Fibroblast of lung (primary cell): ENCODE measurements at regions not wholly inside any gene's neighbourhood (a gene's known extent, or its start where the extent isn't known, plus 50 kb on each side); places are given as distances from the start of the nearest gene placed in this dataset.

Source experiments
- EZH2 ChIP-seq: IDR thresholded peaks from 2 replicates; pipeline ENCODE4 v1.5.1; 2012; ENCODE audit warnings: low read length, control low read depth, mild to moderate bottlenecking; ENCODE audit errors: missing control alignments
- TF ChIP-seq, protein P1 (sequence below), 2 donors: IDR thresholded peaks in 1 of 2; conservative IDR thresholded peaks in 1 of 2; 1 replicate in 1 of 2; 2 replicates in 1 of 2; pipeline ENCODE4 v1.5.1; 2011 to 2012; ENCODE audit warnings: low read length in 2 of 2, control low read depth in 1 of 2, inconsistent platforms in 1 of 2, low read depth in 1 of 2, mild to moderate bottlenecking in 1 of 2

DNA sequence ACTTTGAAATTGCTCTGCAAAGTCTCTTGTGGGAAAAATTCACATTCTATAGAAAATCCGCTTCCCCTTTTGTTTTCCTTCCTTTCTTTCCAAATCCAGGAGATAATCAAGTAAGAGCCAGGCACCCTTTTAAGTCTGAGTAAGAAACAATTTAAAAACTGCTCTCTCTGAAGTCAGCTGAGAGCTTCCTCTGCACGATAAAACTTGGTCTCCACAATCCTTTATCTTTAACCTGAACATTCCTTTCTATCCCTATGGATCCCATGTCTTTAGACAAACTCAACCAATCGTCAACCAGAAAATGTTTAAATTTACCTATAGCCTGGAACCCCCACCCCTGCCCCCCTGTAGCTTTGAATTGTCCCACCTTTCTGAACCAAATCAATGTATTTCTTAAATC is 1723.6 kb upstream of the AGA start:
- TF ChIP-seq, protein P1, sequence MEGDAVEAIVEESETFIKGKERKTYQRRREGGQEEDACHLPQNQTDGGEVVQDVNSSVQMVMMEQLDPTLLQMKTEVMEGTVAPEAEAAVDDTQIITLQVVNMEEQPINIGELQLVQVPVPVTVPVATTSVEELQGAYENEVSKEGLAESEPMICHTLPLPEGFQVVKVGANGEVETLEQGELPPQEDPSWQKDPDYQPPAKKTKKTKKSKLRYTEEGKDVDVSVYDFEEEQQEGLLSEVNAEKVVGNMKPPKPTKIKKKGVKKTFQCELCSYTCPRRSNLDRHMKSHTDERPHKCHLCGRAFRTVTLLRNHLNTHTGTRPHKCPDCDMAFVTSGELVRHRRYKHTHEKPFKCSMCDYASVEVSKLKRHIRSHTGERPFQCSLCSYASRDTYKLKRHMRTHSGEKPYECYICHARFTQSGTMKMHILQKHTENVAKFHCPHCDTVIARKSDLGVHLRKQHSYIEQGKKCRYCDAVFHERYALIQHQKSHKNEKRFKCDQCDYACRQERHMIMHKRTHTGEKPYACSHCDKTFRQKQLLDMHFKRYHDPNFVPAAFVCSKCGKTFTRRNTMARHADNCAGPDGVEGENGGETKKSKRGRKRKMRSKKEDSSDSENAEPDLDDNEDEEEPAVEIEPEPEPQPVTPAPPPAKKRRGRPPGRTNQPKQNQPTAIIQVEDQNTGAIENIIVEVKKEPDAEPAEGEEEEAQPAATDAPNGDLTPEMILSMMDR (conservative IDR thresholded peaks at IDR 0.05 in 1 of 2, IDR thresholded peaks at IDR 0.05 in 1 of 2; ENCODE audit: low read depth in 1 of 2, low read length in 2 of 2), result no peak
- TF ChIP-seq EZH2, result no peak
